OCI-LY1 (cell line): ENCODE measurements at regions not wholly inside any gene's neighbourhood (a gene's known extent, or its start where the extent isn't known, plus 50 kb on each side); places are given as distances from the start of the nearest gene placed in this dataset.

Experiments
- CTCF ChIP-seq: fragments of 200-600 bp; sonication (generic), shearing (Covaris generic); IDR thresholded peaks from 2 replicates; pipeline ENCODE4 v1.5.1; 2017; ENCODE audit warnings: mild to moderate bottlenecking, antibody characterized with exemption, low read length, moderate library complexity, mixed read lengths
- EZH2 ChIP-seq: fragments of 200-600 bp; sonication (generic), shearing (Covaris generic); IDR thresholded peaks from 2 replicates; pipeline ENCODE4 v1.8.0; 2017; ENCODE audit warnings: borderline replicate concordance, mixed run types, mild to moderate bottlenecking, antibody characterized with exemption, low read length, moderate library complexity, mixed read lengths

GRCh38 chr2:39488450-39488849 lies 51.4 kb upstream of the MAP4K3 start:
- TF ChIP-seq CTCF = no peak
- TF ChIP-seq EZH2 = no peak
